ENCODE measurements at regions not wholly inside any gene's neighbourhood (a gene's known extent, or its start where the extent isn't known, plus 50 kb on each side); places are given as distances from the start of the nearest gene placed in this dataset.

DNA sequence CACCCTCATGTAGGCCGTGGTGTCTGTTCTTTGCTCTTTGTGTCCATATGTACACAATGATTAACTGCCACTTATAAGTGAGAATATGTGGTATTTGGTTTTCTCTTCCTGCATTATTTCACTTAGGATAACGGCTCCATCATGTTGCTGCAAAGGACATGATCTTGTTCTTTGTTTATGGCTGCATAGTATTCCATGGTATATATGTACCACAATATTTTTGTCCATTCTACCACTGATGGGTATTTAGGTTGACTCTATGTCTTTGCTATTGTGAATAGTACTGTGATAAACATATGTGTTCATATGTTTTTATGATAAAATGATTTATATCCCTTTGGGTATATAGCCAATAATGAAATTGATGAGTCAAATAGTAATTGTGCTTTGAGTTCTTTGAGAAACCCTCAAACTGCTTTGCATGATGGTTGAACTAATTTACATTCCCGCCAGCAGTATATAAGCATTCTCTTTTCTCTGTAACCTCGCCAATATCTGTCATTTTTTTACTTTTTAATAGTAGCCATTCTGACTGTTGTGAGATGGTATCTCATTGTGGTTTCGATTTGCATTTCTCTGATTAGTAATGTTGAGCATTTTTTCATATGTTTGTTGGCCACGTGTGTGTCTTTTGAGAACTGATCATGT, 174.4 kb upstream of the NT5E start:
- Mint-ChIP-seq H3K9me3 (peaks cover 11% of the 10 kb centered on the region), H3K27me3 (no peaks in the 10 kb centered on the region), H3K36me3 (ENCODE audit: low read depth) (no peaks in the 10 kb centered on the region), H3K4me1 (no peaks in the 10 kb centered on the region), H3K4me3 (no peak overlapping the region), H3K27ac (no peak overlapping the region)
- no peak for ATAC-seq (ENCODE audit: low read depth)
- no peak for DNase-seq
- intact Hi-C loops (cut with micrococcal nuclease): no loop called here
- POLR2A ChIA-PET: no interaction called here
- CTCF ChIA-PET: no interaction called here
- TF ChIP-seq, protein P1, sequence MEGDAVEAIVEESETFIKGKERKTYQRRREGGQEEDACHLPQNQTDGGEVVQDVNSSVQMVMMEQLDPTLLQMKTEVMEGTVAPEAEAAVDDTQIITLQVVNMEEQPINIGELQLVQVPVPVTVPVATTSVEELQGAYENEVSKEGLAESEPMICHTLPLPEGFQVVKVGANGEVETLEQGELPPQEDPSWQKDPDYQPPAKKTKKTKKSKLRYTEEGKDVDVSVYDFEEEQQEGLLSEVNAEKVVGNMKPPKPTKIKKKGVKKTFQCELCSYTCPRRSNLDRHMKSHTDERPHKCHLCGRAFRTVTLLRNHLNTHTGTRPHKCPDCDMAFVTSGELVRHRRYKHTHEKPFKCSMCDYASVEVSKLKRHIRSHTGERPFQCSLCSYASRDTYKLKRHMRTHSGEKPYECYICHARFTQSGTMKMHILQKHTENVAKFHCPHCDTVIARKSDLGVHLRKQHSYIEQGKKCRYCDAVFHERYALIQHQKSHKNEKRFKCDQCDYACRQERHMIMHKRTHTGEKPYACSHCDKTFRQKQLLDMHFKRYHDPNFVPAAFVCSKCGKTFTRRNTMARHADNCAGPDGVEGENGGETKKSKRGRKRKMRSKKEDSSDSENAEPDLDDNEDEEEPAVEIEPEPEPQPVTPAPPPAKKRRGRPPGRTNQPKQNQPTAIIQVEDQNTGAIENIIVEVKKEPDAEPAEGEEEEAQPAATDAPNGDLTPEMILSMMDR (IDR thresholded peaks at IDR 0.05): no peak

DNA sequence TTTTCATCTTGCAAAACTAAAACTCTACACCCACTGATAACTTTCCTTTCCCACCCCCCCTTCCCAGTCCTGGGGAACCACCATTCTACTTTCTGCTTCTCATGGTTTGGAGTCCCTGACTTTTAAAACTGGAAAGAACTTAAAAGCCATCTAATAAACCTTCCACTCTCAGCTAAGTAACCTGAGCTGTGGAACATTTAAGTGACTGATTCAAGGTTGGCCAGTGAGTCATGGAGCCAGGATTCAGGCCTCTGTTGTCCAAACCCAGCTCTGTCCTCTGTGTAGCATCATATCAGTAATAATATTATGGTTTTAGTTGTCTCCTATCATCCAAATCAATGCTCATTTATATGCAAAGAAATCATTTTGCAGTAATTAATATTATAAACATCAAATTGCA, 176.0 kb upstream of the NT5E start:
- ATAC-seq (ENCODE audit: low read depth) (no peak), DNase-seq (no peak)
- ChIA-PET CTCF (no interaction called here), POLR2A (no interaction called here)
- intact Hi-C loops (cut with micrococcal nuclease): no loop called here
- Mint-ChIP-seq H3K27me3 (no peaks in the 10 kb centered on the region), H3K4me3 (no peak overlapping the region), H3K36me3 (ENCODE audit: low read depth) (no peaks in the 10 kb centered on the region), H3K4me1 (no peaks in the 10 kb centered on the region), H3K9me3 (peaks cover 11% of the 10 kb centered on the region), H3K27ac (no peak overlapping the region)
- TF ChIP-seq, protein P1 (IDR thresholded peaks at IDR 0.05): no peak

DNA sequence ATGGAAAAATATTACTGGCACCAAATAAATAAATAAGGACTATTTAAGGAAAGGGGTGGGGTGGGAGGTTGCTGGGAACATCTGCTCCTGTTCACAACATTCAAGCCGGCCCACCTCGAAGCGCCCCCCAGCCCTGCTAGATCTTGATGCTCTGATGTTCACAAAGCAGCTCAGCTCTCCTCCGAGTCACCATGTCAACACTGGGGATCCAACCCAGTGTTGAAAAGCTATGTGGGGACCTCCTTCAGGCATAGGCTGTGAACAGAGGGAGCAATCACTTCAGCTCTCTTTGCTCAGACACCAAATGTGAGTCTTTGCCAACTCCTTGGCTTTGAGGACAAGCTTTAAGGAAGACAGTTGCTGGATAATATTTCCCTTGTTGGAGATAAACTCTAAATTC, 176.8 kb upstream of the NT5E start:
- Mint-ChIP-seq H3K4me3 (no peak overlapping the region), H3K36me3 (ENCODE audit: low read depth) (no peaks in the 10 kb centered on the region), H3K4me1 (no peaks in the 10 kb centered on the region), H3K27me3 (no peaks in the 10 kb centered on the region), H3K27ac (no peak overlapping the region), H3K9me3 (peaks cover 11% of the 10 kb centered on the region)
- ATAC-seq (ENCODE audit: low read depth) (no peak), DNase-seq (no peak)
- POLR2A ChIA-PET: no interaction called here
- intact Hi-C loops (cut with micrococcal nuclease): no loop called here
- TF ChIP-seq, protein P1 (IDR thresholded peaks at IDR 0.05): no peak
- CTCF ChIA-PET: no interaction called here

DNA sequence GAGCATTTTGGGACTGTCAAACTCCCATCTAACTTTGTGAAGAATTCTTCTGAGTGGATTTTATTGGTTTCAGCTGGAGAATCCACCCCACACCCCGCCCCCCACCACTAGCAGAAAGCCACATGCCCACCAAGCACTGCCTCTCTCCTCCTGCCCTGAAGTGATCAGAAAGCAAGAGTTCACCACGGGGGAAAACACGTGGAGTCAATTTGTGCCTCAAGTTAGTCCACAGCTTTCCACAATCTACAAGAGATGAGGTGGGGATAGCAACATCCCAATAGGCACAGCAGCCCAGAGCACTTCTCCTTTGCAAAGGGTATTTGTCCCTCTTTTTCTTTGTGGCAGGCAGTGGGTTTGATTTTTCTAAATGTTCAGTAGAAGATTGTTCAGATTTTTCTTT, 177.3 kb upstream of the NT5E start:
- peaks cover 13% of the 10 kb centered on the region for H3K9me3 Mint-ChIP-seq
- ATAC-seq (ENCODE audit: low read depth) (no peak), DNase-seq (no peak)
- ChIA-PET CTCF (no interaction called here), POLR2A (no interaction called here)
- H3K27ac Mint-ChIP-seq: no peak overlapping the region
- no peak overlapping the region for H3K4me3 Mint-ChIP-seq
- intact Hi-C loops (cut with micrococcal nuclease): no loop called here
- no peaks in the 10 kb centered on the region for H3K27me3 Mint-ChIP-seq
- H3K36me3 Mint-ChIP-seq (ENCODE audit: low read depth): no peaks in the 10 kb centered on the region
- H3K4me1 Mint-ChIP-seq: no peaks in the 10 kb centered on the region
- TF ChIP-seq, protein P1 (IDR thresholded peaks at IDR 0.05): no peak

- Mint-ChIP-seq H3K9me3 (peaks cover 1% of the 10 kb centered on the region), H3K27me3 (no peaks in the 10 kb centered on the region), H3K4me3 (no peak overlapping the region), H3K4me1 (no peaks in the 10 kb centered on the region), H3K36me3 (ENCODE audit: low read depth) (no peaks in the 10 kb centered on the region), H3K27ac (no peak overlapping the region)
- ATAC-seq (ENCODE audit: low read depth) (no peak), DNase-seq (no peak)
- intact Hi-C loops (cut with micrococcal nuclease): no loop called here
- TF ChIP-seq, protein P1 (IDR thresholded peaks at IDR 0.05): no peak
- CTCF ChIA-PET: interaction anchor here (0.7 kb wide), 1 partner anchor 1571 kb away, joined by 3 read pairs; no protein-coding TSS in a partner anchor
- POLR2A ChIA-PET: no interaction called here
Observed at GRCh38 chr6:85262621-85263020, 187.3 kb upstream of the NT5E start.

All from activated B cell treated with CpG ODN at 0.5 μM for 24 hours (primary cell).